ENCODE measurements at regions not wholly inside any gene's neighbourhood (a gene's known extent, or its start where the extent isn't known, plus 50 kb on each side); places are given as distances from the start of the nearest gene placed in this dataset.
"Not testable (repeated sequence)": the region's sequence is repeated elsewhere in the genome, so short reads cannot be mapped to it uniquely, and the experiment has no call there.

DNA sequence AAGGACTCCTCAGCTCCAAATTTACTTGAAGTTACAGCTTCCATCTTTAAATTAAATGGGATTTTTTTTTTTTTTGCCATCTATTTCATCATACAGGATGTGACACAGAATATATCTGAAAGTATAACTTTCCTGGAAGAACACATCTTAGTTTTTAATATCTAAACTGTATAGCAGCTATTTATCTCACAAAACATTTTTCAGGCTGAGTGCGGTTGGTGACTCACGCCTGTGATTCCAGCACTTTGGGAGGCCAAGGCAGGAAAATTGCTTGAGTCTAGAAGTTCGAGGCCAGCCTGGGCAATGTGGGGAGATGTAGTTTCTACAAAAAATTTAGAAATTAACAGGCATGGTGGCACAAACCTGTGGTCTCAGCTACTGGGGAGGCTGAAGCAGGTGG lies 142.3 kb upstream of the KCNJ18 start:
- DNase-seq (ENCODE audit: low spot score) = not testable (repeated sequence)

DNA sequence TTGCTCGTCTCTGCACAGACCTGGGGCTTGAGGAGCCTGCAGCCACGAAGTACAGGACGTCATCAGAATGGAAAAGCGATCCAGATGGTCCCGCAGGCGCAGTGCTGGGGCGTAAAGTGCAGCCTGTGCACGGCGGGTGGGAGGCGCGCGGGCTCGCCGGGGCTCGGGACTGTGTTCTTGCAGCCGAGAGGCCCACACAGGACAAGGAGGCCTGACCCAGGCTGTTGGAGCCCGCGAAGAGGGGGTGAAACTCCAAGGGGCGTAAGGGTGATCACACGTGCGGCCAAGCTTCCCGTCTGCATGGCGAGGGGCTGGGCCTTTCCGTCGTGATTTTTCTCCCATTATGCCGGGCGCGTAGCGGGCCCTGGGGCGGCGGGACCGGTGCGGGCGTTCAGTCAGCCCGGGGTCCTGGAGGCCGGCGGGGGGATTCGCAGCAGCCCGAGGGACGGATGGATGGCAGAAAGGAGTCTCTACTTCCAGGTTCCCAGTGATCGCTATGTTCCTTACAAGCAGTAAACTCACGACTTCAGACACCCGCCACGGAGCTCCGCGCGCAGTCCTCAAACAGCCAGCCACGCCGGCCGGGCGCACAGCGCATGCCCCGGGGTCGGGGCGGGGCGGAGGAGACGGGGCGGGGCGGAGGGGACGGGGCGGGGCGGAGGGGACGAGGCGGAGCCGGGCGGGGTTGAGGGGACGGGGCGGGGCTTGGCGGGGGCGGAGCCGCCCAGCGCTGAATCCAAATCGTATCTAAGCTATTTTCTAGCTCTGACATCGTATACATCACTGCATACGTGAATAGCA lies 141.0 kb upstream of the KCNJ18 start:
- peak; percentile 78 for DNase-seq (ENCODE audit: low spot score)

DNA sequence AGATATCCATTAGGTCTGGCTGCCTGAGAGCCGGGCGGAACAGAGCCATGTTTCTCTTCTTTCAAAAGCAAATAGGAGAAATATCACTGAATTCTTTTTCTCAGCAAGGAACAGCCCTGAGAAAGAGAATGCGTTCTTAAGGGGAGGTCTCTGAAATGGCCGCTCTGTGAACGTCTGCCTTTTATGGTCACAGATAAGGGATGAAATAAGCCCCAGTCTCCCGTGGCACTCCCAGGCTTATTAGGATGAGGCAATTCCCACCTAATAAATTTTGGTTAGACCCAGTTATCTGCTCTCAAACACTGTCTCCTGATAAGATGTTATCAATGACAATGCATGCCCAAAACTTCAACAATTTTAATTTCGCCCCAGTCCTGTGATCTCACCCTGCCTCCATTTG lies 133.4 kb upstream of the KCNJ18 start:
- DNase-seq (ENCODE audit: low spot score) = not testable (repeated sequence)

DNA sequence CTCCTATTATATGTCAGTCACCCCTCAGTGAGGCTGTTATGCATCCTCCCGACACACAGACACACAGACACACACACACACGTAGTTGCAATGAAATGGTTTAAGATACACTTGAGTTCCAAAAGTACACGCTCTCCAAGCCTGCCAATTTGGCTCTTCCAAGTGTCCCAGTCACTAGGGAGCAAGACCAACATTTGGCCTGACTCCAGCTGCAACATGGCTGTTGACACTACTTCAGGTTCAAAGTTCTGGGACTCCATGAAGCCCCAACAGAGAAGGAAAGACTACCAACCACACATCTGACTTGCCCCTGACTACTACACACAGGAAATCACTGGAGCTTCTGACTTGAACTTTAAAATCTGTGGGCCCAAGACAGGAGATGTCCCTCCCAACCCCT lies 128.1 kb upstream of the KCNJ18 start:
- no peak for DNase-seq (ENCODE audit: low spot score)

- not testable (repeated sequence) for DNase-seq (ENCODE audit: low spot score)
Measured at GRCh38 chr17:21564757-21565156, 127.6 kb upstream of the KCNJ18 start.

DNA sequence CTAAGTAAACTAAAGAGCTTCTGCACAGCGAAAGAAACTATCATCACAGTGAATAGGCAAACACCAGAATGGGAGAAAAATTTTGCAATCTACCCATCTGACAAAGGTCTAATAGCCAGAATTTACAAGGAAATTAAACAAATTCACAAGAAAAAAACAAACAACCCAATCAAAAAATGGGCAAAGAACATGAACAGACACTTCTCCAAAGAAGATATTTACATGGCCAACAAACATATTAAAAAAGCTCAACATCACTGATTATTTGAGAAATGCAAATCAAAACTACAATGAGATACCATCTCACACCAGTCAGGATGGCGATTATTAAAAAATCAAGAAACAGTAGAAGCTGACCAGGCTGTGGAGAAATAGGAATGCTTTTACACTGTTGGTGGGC lies 121.9 kb upstream of the KCNJ18 start:
- not testable (repeated sequence) for DNase-seq (ENCODE audit: low spot score)

DNA sequence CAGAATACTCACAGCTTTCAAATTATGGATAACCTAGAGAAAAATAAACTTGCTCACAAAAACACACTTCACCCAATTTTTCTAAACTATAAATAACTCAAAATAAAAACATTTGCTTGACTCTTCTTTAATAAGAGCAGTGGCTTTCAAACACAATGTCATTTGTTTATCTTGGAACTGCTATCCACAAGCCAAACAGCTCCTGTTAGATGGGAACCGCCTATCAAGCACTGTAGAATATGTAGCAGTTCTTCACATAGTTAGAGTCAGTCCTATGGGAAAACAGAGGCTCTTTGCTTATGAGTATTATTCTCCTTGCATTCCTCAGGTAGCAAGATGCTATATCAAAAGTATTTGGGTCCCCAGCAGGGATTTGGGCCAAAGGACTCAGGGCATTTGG lies 120.2 kb upstream of the KCNJ18 start:
- DNase-seq (ENCODE audit: low spot score) = not testable (repeated sequence)

DNA sequence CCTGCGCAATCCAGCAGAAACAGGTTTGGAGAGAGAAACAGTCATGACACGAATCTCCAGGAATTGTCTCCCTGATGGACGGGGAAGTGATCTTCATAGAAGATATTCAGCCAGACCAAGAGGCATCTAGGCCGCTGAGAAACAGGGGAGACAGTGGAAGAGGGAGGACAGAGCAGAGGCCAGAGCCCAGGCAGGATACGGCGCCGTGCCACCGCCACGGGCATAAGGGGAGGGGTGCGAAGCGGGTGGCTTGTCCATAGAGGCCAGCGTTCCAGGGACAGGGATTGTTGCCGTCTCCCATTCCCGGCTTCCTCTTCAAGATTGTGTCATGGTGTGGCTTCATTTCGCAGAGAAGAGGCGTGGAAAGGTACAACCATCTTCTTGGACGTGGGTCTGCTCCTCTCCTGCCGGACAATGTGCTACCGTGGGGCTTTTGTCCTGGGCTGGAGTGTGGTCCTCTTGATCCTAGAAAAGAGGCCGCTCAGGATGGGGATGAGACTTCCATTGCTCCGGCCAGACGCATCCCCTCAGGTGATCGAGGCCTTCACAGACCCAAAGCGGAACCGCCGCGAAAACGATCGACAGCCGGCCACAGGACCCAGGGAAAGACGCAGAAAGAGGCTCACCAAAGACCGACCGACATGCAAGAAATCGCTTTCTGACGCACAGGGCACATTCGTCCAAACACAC lies 118.9 kb upstream of the KCNJ18 start:
- DNase-seq (ENCODE audit: low spot score) = not testable (repeated sequence)

DNA sequence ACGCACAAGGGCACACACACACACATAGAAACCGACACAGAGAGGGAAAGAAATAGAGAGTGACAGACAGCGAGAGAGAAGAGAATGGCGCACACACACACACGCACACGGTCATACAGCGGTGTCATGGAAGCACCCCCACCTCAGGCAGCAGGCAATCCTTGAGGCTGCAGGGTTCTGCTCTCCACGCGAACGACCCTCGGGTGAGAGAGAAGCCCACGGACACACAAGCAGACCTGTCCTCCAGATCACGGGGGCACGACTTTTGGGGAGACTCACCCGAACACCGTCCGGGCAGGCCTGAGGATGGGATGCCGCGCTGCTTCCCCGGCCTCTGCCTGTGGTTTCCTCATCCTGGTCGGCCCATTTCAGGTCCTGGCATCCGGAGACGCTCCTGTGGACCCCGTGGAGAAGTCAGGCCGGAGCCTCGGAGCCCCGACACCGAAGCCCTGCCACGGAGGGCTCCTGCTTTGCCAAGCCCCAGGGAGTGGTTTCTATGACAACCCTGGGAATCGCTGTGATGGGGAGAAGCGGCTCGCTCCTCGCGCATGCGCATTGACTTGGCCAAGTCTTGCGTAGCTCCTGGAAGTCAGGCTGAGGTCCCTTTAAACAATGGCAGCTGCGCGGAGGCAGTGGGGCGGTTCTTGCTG lies 118.2 kb upstream of the KCNJ18 start:
- DNase-seq (ENCODE audit: low spot score) = peak; percentile 69

DNA sequence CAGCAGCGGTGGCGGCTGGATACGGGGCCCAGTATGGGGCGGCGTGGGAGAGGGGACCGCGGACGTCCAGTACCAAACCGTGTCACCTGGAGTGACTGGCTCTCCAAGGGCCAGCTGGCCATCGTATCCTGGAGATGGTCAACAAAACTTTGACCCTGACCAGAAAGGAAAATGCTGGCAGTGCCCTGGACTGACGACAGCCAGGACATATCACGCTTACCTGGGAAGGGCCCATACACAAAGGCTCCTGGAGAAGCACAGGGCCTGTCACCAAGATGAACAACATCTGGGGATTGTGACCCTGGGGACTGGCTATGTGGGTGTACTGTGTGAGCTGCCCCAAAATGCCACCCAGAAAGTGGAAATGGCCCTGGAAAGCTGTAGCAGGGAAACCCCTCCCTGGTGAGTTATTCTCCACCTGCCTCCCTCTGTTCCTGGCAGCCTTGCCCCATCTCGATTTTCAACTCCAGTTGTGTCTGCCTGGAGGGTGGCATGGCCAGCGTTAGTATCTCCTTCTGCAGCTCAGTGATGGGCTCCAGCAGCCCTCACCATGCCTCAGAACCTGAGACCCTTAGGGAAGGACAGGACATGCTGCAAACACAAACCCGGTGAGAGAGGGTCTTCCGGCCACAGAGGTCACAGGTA lies 117.6 kb upstream of the KCNJ18 start:
- not testable (repeated sequence) for DNase-seq (ENCODE audit: low spot score)

GRCh38 chr17:21578783-21579182 lies 113.5 kb upstream of the KCNJ18 start:
- DNase-seq (ENCODE audit: low spot score) = not testable (repeated sequence)

DNA sequence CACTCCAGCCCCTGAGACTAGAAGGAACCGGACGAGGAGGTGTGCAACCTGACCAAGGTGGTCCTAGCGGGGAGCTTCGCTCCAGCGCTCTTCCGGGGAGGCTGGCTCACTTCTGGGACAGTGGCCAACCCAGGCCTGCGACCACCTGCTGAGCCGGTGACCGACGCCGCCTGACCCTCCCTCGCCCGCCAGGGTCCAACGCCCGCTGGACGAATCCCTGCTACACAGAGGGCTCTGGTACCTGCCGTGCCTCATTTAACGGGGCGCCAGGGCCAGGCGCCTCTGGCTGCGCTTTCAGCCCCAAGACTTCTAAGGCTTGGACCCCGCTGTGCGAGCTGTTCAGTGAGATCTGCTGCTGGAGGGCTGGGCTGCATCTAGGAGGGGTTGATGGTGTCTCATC lies 99.5 kb upstream of the KCNJ18 start:
- DNase-seq (ENCODE audit: low spot score) = no peak

DNA sequence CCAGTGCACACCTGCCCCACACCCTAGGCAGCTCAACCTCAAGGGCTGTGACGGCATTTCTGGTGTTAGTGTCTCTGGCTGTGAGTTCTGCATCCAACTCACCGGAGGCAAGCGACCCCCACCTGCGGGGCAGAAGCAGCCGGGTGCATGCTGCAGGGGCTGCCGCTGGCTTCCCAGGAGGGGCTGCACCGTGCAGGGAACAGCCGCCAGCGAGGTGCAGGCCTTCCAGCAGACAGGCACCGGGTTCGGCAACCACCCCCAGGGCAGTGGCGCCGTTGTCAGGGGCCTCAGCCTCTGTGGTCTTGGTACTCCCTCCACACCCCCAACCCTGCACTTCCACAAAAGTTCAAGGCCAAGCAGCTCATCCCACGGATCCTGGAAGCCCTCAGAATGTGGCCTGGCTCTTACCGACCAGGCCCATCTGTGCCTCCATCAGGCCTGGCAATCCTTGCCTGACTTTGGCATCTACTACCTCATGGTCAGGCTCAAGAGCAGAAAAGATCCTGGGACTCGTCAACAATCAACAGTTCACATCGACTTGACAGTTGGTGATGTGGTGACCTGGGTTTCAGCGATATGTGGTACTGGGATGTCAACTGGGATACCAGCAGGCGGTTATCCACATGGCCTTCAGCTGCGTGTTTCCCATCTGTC lies 98.7 kb upstream of the KCNJ18 start:
- not testable (repeated sequence) for DNase-seq (ENCODE audit: low spot score)

GRCh38 chr17:21595086-21595485 lies 97.2 kb upstream of the KCNJ18 start:
- DNase-seq (ENCODE audit: low spot score) = no peak

GRCh38 chr17:21602176-21602575 lies 90.1 kb upstream of the KCNJ18 start:
- DNase-seq (ENCODE audit: low spot score) = no peak

- not testable (repeated sequence) for DNase-seq (ENCODE audit: low spot score)
Measured at GRCh38 chr17:21603292-21603691, 89.0 kb upstream of the KCNJ18 start.

DNA sequence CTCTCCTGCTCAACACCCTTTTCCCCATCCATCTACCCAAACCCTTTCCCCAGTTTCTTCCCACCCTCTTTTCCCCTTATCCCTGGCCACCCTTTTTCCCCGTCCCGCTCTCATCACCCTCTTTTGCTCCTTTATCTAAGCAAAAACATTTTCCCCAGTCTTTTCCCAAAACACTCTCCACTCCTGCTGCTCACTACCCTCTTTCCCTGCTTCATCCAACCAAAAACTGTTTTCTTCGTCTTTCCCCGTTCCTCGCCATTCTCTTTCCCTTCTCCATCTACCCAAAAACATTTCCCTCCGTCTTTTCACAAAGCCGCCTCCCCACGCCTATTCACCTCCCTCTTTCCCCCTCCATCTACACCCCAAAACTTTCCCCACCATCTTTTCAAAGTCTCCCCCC lies 80.9 kb upstream of the KCNJ18 start:
- not testable (repeated sequence) for DNase-seq (ENCODE audit: low spot score)

- not testable (repeated sequence) for DNase-seq (ENCODE audit: low spot score)
Measured at GRCh38 chr17:21612123-21613070, 79.9 kb upstream of the KCNJ18 start.

DNA sequence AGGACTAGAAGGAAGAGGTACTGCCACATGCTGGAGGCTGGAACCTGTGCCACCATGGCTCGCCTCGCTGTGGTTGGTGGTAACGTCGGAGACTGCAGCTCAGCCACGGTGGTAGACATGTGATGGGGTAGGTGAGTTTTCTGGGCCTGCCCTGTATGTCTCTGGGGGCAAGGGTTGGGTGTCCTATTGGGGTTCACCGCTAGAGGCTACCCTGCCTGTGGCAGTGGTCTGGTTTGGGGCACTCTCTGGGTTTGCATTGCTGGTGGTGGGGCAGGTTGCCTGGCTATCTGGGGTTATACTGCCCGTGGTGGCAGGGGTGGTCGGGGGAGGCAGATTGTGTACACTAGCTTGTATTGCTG lies 79.3 kb upstream of the KCNJ18 start:
- DNase-seq (ENCODE audit: low spot score) = no peak

- DNase-seq (ENCODE audit: low spot score) = not testable (repeated sequence)
Measured at GRCh38 chr17:21626987-21627386, 65.3 kb upstream of the KCNJ18 start.
